ENCODE measurements at regions not wholly inside any gene's neighbourhood (a gene's known extent, or its start where the extent isn't known, plus 50 kb on each side); places are given as distances from the start of the nearest gene placed in this dataset.
A peak's percentile ranks its signal among the peaks of the same experiment; 100 is the strongest.

- DNase-seq: no peak
Observed at GRCh38 chr14:76974365-76974764, 54.1 kb downstream of the IRF2BPL start.

DNA sequence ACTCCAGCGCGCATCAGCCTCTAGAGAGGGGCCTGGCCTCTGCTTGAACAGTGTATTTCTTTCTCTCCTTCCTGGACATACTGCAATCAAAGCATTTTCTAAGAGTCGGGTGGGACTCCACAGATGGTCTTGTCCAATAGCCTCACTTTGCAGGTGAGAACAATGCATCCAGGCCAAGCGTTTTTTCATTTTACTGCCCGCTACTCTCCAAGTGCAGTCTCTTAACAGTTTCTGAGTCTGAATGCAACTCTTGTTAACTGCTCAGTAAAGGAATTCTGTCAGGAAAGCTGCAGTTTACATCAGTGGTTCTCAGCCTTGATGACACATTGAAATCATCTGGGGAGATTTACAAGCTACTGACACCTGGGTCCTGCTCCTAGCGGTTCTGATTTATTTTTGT lies 57.0 kb downstream of the IRF2BPL start:
- no peak for DNase-seq

DNA sequence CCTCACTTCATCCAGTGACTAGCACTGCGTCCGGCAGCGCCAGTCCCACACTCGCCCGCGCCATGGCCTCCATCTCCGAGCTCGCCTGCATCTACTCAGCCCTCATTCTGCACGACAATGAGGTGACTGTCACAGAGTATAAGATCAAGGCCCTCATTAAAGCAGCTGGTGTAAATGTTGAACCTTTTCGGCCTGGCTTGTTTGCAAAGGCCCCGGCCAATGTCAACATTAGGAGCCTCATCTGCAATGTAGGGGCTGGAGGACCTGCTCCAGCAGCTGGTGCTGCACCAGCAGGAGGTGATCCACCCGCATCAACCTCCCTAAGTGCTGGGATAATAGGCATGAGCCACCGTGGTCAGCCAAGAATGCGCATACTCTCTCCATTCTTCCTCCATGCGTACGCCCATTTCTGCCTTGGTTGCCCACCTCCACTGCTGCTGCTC lies 59.9 kb downstream of the IRF2BPL start:
- DNase-seq: no peak

DNA sequence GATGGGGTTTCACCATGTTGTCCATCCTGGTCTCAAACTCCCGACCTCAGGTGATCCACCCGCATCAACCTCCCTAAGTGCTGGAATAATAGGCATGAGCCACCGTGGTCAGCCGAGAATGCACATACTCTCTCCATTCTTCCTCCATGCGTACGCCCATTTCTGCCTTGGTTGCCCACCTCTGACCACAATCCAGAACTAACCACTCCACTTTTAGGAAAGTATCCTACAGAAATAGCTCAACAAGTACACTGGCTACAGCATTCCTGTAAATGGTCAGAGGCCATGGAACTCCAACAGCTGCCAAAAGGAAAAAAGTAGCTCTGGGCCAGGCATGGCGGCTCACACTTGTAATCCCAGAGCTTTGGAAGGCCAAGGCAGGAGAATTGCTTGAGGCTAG lies 60.7 kb downstream of the IRF2BPL start:
- no peak for DNase-seq

DNA sequence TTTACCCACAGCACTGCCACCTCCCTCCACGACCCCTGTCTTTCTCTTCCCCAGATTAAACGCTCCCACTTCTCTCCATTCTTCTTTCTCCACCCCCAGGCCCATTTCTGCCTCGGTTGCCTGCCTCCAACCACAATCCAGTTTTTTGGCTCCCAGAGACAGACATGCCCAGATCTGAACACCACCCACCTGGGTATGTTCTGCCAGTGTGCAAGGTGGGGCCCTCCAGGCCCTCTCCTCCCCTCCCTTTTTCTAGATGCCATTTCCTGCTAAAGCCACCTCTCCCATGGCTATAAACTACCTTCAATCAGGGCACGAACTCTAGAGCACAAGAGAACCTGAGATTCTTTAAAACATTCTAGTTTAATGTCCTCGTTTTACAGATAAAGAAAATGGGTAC lies 63.3 kb downstream of the IRF2BPL start:
- no peak for DNase-seq

DNA sequence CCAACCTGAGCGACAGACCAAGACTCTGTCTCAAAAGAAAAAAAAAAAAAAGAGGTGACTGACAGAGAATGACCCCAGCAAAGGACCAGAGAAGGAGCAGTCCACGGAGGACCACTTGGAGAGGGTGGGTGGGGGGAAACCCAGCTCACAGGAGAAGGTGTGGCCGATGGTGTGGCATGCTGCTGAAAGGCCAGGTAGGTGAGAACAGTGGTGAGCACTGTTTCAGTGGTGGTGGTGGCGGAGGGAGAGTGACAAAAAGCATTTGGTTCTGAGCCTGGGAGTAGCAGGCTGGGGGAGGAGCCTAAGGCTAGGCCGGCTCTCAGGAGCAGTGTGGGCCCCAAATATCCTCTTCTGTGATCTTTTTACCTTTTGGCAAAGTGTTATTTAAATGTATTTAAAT lies 63.8 kb downstream of the IRF2BPL start:
- DNase-seq: no peak

DNA sequence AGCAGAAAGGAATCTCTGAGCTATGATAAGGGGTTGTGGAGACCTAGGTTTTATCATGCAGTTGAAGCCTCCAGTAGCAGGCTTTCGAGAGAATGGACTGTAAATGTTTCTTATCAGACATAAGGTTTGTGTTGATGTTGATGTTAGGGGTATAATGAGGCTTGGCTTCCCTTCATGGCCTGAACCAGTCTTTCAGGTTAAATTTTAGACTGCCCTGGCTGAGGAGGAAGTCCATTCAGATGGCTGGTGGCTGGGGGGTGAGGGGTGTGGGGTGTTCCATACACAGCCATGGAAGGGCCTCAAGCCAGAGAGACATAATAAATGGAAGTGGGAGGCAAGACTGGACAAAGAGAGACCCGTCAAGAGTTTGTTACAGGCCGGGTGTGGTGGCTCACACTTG lies 65.1 kb downstream of the IRF2BPL start:
- no peak for DNase-seq

- no peak for DNase-seq
Observed at GRCh38 chr14:76962303-76962660, 66.2 kb downstream of the IRF2BPL start.

- no peak for DNase-seq
Observed at GRCh38 chr14:76961631-76962302, 66.7 kb downstream of the IRF2BPL start.

- no peak for DNase-seq
Observed at GRCh38 chr14:76958980-76959710, 69.4 kb downstream of the IRF2BPL start.

DNA sequence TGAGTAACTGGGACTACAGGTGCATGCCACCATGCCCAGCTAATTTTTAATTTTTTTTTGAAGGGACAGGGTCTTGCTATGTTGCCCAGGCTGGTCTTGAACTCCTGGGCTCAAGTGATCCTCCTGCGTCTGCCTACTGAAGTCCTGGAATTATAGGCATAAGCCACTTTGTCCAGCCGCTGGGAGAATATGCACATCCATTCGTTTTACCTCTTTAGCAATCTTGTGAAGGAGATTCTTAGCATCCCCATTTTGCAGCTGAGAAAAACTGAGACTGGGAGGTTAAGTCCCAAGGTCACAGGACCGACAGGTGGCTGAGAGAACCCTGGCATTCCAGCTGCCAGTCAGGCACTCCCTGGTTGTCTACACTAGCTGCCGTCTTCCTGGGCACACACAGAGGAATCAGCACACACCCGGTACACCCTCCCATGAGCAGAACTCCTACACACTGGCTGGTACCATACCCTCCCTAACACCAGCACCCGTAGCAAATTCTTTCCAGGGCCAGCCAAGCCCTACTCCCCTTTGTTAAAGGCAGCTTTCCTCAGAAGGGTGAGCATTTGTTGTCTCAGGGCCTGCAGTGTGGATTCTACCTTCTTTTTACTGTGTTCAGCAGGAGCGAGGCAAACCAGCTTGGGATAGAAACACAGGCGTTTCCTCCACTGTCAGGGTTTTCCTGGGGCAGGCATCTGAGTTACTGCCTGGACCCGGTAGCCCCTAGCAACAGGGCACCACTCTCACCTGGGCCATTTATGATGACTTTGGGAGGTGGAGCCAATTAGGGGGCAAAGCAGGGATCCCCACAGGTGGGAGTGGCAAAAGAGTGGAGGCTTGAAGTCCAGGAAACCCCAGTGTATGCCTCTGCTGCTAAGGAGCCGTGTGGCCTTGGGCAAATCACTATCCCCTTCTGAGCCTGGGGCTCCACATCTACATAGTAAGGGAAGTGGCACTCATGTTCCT lies 70.2 kb downstream of the IRF2BPL start:
- DNase-seq: no peak

DNA sequence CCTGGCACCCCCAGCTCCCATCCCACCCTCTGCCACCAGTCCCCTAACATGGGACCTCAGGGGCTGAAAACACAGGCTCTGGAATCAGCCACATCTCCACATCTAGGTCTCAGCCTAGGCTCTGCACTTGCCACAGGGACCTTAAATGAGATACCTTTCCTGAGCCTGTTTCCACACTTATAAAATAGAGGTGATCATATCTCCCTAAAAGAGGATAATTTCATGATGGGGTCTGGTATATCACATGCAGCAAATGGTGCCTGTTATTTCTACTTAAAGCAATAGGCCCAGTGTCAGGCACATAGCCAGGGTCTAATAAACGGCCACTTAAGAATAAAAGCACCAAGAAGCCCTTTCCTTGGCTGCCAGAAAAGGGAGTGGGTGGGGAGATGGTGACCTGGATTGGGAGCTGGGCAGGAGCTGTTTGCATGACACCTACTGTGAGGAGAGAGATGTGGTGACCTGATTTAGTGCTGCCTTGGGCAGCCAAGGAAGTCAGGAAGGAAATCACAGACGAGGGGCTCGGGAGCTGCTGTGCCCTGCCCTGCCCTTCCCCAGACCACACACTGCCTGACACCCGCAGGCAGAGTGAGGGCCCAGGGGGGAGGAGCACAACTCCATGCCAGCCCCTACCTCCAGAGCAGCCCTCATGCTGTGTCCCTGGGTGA lies 71.2 kb downstream of the IRF2BPL start:
- DNase-seq: no peak

- peak; percentile 85 for DNase-seq
Observed at GRCh38 chr14:76956316-76957090, 72.0 kb downstream of the IRF2BPL start.

DNA sequence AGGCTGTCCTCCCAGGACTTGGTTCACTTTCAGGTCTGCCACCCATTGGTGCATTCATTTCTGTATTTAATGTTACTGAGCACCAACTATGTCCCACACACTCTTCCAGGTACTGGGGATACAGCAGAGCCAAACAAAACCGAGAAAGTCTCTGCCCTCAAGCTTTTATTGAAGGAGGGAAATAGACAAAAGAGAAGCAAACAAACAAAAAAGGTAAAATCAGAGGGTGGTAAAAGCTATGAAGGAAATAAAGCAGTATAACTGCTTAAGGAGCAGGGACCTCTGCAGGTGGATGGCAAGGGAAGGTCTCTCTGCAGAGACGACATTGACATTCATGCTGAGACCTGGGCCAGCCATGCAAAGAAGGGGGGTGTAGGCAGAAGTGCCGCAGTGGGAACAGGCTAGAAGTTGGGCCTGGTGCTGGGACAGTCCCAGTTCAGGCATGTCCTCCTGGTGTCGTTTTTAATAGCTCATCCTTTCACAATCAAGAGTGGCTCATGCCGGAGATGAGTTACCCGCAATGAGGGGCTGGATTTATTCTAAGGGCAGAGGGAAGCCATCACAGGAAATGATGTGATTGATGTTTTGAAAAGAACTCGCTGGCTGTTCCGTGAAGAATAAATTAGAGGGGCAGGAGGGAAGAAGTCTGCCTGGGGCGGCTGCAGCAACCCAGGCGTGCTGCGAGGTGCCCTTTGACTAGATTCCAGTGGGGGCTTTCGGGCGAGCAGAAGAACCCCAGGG lies 72.8 kb downstream of the IRF2BPL start:
- DNase-seq: no peak

- no peak for DNase-seq
Observed at GRCh38 chr14:76954394-76955190, 73.9 kb downstream of the IRF2BPL start.

DNA sequence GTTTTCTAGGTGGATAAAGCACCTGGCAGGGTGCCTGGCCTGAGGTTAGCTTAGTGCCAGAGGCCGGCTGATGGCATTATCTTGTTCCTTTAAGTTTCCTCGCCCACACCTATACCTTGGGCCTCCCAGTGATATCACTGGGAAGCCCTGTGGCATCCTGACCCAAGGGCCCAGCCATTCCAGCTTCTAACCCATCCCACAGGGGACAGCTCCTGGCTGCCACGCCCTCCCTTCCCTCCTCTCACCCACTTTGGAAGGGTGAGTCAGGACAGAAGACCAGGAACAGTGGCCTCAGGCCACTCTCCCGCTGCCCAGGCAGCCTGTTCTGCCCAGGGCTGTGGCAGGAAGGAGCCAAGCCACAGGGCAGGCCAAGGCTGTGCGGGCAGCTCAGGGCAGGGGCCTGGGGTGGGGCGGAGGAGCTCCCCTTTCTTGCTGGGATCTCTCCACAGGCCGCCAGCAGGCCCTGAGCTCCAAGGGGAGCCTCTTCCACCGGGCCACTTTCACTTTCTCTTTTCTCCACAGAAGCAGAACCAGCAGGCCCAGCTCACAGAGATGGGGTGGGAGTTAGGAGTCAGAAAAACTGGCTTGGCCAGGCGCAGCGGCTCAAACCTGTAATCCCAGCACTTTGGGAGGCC lies 75.1 kb downstream of the IRF2BPL start:
- DNase-seq: no peak

DNA sequence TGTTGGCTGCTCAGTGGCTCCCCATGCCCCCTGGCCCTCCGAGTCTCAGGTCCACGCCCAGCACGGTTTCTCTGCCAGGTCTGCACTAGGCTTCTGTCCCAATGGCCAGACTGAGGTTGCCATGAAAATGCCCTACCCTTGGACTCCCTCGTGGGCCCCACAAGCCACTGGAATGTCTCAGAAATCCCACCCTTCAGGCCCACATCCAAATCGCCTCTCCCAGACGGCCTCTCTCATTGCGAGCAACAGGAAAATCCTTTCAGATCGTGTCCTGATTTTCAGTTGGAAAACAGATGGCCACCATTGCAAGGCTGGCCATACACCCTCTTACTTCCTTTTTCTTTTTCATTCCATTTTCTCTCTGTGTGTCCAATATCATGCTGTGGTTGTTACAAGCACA lies 77.3 kb downstream of the IRF2BPL start:
- no peak for DNase-seq

- no peak for DNase-seq
Observed at GRCh38 chr14:76950055-76951020, 78.2 kb downstream of the IRF2BPL start.

- DNase-seq: no peak
Observed at GRCh38 chr14:76948976-76949375, 79.5 kb downstream of the IRF2BPL start.

Data from NCI-H524 treated with DMSO at 0.1 percent for 48 hours (cell line).